K562 (cell line): ENCODE measurements at regions not wholly inside any gene's neighbourhood (a gene's known extent, or its start where the extent isn't known, plus 50 kb on each side); places are given as distances from the start of the nearest gene placed in this dataset.

Experiments used
- ARID2 ChIP-seq: fragments of 450-650 bp; IDR thresholded peaks from 2 replicates; pipeline ENCODE4 v1.6.1; 2017; ENCODE audit warnings: antibody characterized with exemption, mild to moderate bottlenecking
- BRCA1 ChIP-seq, 2 experiments: fragments of 450-650 bp in 1 of 2; sonication (generic) in 1 of 2; formaldehyde crosslinking in 1 of 2; IDR thresholded peaks; 2 replicates each; pipeline versions ENCODE4 v1.5.0 to v1.6.1; 2017 to 2020; ENCODE audit warnings: mild to moderate bottlenecking in 1 of 2, missing genetic modification reagents in 1 of 2
- CBFA2T2 ChIP-seq: fragments of 450-650 bp; conservative IDR thresholded peaks from 2 replicates; pipeline ENCODE4 v1.6.1; 2017; ENCODE audit warnings: mild to moderate bottlenecking
- ELF2 ChIP-seq: fragments of 250-450 bp; sonication (Bioruptor Pico); IDR thresholded peaks from 2 replicates; pipeline ENCODE4 v1.5.0; 2021; ENCODE audit warnings: mild to moderate bottlenecking
- ESRRB ChIP-seq: fragments of 250-450 bp; sonication (Bioruptor Pico); IDR thresholded peaks from 2 replicates; pipeline ENCODE4 v1.5.0; 2020; ENCODE audit warnings: mild to moderate bottlenecking, moderate library complexity, borderline replicate concordance
- KLF1 ChIP-seq: fragments of 450-650 bp; IDR thresholded peaks from 2 replicates; pipeline ENCODE4 v1.6.1; 2016; ENCODE audit warnings: missing genetic modification characterization, missing compliant biosample characterization
- KLF13 ChIP-seq: fragments of 450-650 bp; IDR thresholded peaks from 2 replicates; pipeline ENCODE4 v1.6.1; 2016; ENCODE audit warnings: missing genetic modification characterization, low read depth, mild to moderate bottlenecking, missing compliant biosample characterization, moderate library complexity, borderline replicate concordance
- MAFG ChIP-seq: fragments of 450-650 bp; conservative IDR thresholded peaks from 2 replicates; pipeline ENCODE4 v1.6.1; 2016; ENCODE audit warnings: missing genetic modification characterization, missing compliant biosample characterization
- MYC ChIP-seq, 2 experiments: fragments of 250-450 bp in 1 of 2; sonication (Bioruptor Pico) in 1 of 2; IDR thresholded peaks; 2 replicates each; pipeline versions ENCODE4 v1.5.1 to v1.6.1; 2012 to 2021; ENCODE audit warnings: low read depth in 2 of 2, borderline replicate concordance in 1 of 2, improper control_type of control experiment in 1 of 2, low read length in 1 of 2, mild to moderate bottlenecking in 1 of 2, moderate library complexity in 1 of 2
- NFRKB ChIP-seq: fragments of 450-650 bp; IDR thresholded peaks from 2 replicates; pipeline ENCODE4 v1.6.1; 2016; ENCODE audit warnings: low read depth
- RBM15 ChIP-seq: fragments of 200-400 bp; formaldehyde crosslinking; IDR thresholded peaks from 2 replicates; pipeline ENCODE4 v1.6.1; 2018; ENCODE audit warnings: mild to moderate bottlenecking, low read length, moderate library complexity; ENCODE audit not compliant: insufficient read depth
- RFX7 ChIP-seq: fragments of 250-450 bp; sonication (Bioruptor Pico); IDR thresholded peaks from 2 replicates; pipeline ENCODE4 v1.5.1; 2021; ENCODE audit warnings: mild to moderate bottlenecking
- SPI1 ChIP-seq: IDR thresholded peaks from 2 replicates; pipeline ENCODE4 v1.6.1; 2011; ENCODE audit warnings: low read depth, low read length, control low read depth, borderline replicate concordance
- TAF15 ChIP-seq: fragments of 200-400 bp; formaldehyde crosslinking; IDR thresholded peaks from 2 replicates; pipeline ENCODE4 v1.6.1; 2017; ENCODE audit warnings: mild to moderate bottlenecking, low read depth, low read length, moderate library complexity
- TCF7L2 ChIP-seq: fragments of 150-350 bp; IDR thresholded peaks from 2 replicates; pipeline ENCODE4 v1.6.1; 2016; ENCODE audit warnings: low read depth, mild to moderate bottlenecking, low read length, moderate library complexity
- ZBTB1 ChIP-seq: sonication (generic); formaldehyde crosslinking; IDR thresholded peaks from 2 replicates; pipeline ENCODE4 v1.8.1; 2023; ENCODE audit warnings: missing genetic modification reagents, low read depth, mild to moderate bottlenecking, borderline replicate concordance
- ZNF263 ChIP-seq: sonication (generic); formaldehyde crosslinking; IDR thresholded peaks from 2 replicates; pipeline ENCODE4 v1.8.0; 2022; ENCODE audit warnings: mild to moderate bottlenecking, missing genetic modification reagents, borderline replicate concordance
- TF ChIP-seq, protein P1 (sequence below): fragments of 450-650 bp; formaldehyde crosslinking; IDR thresholded peaks from 2 replicates; pipeline ENCODE4 v1.4.0; 2022; ENCODE audit warnings: mild to moderate bottlenecking, moderate library complexity
- TF ChIP-seq, protein P2 (sequence below), 2 experiments: IDR thresholded peaks; 2 replicates each; pipeline ENCODE4 v1.6.1; 2012; ENCODE audit warnings: improper control_type of control experiment in 2 of 2, low read depth in 2 of 2, low read length in 2 of 2, borderline replicate concordance in 1 of 2
- TF ChIP-seq, protein P3 (sequence below): sonication (generic); formaldehyde crosslinking; IDR thresholded peaks from 2 replicates; pipeline ENCODE4 v1.9.0; 2022; ENCODE audit warnings: mild to moderate bottlenecking, missing genetic modification reagents
- TF ChIP-seq, protein P4 (sequence below): fragments of 250-450 bp; sonication (Bioruptor Pico); IDR thresholded peaks from 2 replicates; pipeline ENCODE4 v1.4.0; 2020; ENCODE audit warnings: mild to moderate bottlenecking, moderate library complexity

DNA sequence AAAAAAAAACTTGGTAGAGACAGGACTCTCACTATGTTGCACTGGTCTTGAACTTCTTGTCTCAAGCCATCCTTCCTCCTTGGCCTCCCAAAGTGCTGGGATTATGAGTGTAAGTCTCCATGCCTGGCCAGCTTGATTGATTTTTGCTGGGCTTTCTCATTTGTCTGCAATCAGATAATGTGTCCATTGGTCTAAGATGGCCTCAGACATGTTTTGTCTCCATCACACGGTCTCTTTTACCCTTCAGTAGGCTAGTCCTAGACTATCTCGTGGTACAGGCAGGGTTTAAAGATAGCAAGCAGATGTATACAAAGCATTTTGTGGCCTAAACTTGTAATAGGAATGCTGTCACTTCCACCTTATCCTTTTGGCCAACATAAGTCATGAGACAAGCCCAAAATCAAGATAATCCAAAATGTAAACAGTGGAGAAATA, 289.1 kb downstream of the TFAP2B start (continued):
- TF ChIP-seq, protein P1, sequence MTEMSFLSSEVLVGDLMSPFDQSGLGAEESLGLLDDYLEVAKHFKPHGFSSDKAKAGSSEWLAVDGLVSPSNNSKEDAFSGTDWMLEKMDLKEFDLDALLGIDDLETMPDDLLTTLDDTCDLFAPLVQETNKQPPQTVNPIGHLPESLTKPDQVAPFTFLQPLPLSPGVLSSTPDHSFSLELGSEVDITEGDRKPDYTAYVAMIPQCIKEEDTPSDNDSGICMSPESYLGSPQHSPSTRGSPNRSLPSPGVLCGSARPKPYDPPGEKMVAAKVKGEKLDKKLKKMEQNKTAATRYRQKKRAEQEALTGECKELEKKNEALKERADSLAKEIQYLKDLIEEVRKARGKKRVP (CRISPR knock-in tag): peak; percentile 92
- TF ChIP-seq KLF13 (tag) (0 out of 2 replicates have a peak, but pooled peaks have one; percentile 12), ZNF263 (CRISPR knock-in tag) (no peak), RBM15 (no peak), SPI1 (no peak), MAFG (tag) (no peak), CBFA2T2 (peak; percentile 84), ESRRB (CRISPR knock-in tag) (no peak), TAF15 (no peak), BRCA1 (IDR thresholded peaks at IDR 0.05) (no peak), BRCA1 (CRISPR knock-in tag; IDR thresholded peaks at IDR 0.05) (no peak), ZBTB1 (no peak), KLF1 (tag) (no peak), RFX7 (CRISPR knock-in tag) (no peak), ELF2 (CRISPR knock-in tag) (no peak), TCF7L2 (no peak), NFRKB (no peak), MYC (IDR thresholded peaks at IDR 0.05; ENCODE audit: low read depth, low read length) (0 out of 2 replicates have a peak, but pooled peaks have one; percentile 28), MYC (CRISPR knock-in tag; IDR thresholded peaks at IDR 0.05; ENCODE audit: borderline replicate concordance, low read depth) (peak; percentile 71; the same call in 1 of the 2 replicates), ARID2 (no peak)
- TF ChIP-seq, protein P2, sequence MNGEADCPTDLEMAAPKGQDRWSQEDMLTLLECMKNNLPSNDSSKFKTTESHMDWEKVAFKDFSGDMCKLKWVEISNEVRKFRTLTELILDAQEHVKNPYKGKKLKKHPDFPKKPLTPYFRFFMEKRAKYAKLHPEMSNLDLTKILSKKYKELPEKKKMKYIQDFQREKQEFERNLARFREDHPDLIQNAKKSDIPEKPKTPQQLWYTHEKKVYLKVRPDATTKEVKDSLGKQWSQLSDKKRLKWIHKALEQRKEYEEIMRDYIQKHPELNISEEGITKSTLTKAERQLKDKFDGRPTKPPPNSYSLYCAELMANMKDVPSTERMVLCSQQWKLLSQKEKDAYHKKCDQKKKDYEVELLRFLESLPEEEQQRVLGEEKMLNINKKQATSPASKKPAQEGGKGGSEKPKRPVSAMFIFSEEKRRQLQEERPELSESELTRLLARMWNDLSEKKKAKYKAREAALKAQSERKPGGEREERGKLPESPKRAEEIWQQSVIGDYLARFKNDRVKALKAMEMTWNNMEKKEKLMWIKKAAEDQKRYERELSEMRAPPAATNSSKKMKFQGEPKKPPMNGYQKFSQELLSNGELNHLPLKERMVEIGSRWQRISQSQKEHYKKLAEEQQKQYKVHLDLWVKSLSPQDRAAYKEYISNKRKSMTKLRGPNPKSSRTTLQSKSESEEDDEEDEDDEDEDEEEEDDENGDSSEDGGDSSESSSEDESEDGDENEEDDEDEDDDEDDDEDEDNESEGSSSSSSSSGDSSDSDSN (IDR thresholded peaks at IDR 0.05; ENCODE audit: borderline replicate concordance in 1 of 2, low read depth in 2 of 2, low read length in 2 of 2): no peak
- TF ChIP-seq, protein P3, sequence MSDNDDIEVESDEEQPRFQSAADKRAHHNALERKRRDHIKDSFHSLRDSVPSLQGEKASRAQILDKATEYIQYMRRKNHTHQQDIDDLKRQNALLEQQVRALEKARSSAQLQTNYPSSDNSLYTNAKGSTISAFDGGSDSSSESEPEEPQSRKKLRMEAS (CRISPR knock-in tag): no peak
- TF ChIP-seq, protein P4, sequence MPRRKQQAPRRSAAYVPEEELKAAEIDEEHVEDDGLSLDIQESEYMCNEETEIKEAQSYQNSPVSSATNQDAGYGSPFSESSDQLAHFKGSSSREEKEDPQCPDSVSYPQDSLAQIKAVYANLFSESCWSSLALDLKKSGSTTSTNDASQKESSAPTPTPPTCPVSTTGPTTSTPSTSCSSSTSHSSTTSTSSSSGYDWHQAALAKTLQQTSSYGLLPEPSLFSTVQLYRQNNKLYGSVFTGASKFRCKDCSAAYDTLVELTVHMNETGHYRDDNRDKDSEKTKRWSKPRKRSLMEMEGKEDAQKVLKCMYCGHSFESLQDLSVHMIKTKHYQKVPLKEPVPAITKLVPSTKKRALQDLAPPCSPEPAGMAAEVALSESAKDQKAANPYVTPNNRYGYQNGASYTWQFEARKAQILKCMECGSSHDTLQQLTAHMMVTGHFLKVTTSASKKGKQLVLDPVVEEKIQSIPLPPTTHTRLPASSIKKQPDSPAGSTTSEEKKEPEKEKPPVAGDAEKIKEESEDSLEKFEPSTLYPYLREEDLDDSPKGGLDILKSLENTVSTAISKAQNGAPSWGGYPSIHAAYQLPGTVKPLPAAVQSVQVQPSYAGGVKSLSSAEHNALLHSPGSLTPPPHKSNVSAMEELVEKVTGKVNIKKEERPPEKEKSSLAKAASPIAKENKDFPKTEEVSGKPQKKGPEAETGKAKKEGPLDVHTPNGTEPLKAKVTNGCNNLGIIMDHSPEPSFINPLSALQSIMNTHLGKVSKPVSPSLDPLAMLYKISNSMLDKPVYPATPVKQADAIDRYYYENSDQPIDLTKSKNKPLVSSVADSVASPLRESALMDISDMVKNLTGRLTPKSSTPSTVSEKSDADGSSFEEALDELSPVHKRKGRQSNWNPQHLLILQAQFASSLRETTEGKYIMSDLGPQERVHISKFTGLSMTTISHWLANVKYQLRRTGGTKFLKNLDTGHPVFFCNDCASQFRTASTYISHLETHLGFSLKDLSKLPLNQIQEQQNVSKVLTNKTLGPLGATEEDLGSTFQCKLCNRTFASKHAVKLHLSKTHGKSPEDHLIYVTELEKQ (CRISPR knock-in tag): peak; percentile 63; the same call in 1 of the 2 replicates
